Fibroblast of pulmonary artery (primary cell): ENCODE measurements at regions not wholly inside any gene's neighbourhood (a gene's known extent, or its start where the extent isn't known, plus 50 kb on each side); places are given as distances from the start of the nearest gene placed in this dataset.

Experiments used
- DNase-seq: peaks from one replicate; pipeline ENCODE4 v3.0.0-alpha.2; 2010; ENCODE audit warnings: low read depth
- H3K4me3 ChIP-seq: replicated peaks from 2 replicates; pipeline ENCODE4 v1.5.1; 2011; ENCODE audit warnings: low read depth, mild to moderate bottlenecking, control low read depth, low read length, moderate library complexity
- TF ChIP-seq, protein P1 (sequence below): IDR thresholded peaks from 2 replicates; pipeline ENCODE4 v1.5.1; 2011; ENCODE audit warnings: mild to moderate bottlenecking, control low read depth, low read length, inconsistent platforms; ENCODE audit errors: missing control alignments

DNA sequence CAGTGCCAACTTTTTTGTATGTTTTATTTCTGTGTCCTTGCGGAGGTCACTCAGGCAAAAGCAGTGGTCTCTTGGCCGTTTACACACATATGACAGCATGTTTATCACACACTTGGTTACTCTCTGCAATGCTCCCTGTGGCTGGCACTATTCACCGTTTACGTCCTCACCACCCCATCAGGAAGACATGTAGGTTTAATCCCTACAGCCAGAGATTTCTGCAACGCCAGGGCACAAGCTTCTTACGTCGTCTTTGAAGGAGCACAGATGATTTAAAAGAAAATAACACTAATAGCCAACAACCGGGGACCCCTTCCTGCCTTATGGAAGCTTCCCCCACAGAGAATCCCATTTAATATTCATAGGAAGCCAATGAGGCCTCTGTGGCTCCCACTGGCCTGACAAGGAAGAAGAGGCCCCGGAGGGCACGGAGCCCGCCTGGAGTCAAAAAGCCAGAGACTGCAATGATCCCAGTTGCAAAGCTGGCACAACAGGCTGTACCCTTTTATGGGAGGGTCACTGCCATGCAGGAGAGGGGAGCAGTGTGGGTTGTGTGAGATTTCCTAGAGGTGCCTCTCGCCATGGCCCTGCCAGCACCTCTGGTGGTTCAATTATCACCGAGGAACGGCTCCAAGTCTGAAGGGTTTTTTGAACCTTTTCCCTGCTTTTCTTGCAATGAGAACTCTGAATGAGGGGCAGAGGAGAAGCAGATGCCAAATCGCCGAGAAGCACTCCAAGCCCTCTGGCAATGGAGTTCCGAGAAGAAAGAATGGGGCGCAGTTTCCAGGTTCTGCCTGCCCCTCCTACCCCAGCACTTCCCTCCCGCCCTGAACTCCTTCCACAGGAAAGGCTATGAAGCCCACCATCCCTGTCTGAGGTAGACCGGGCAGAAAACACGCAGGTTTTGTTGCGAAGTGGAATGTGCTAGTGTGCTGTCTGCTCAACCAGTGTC lies 96.2 kb downstream of the THBS2 start:
- H3K4me3 ChIP-seq, result no peak overlapping the region
- no peak for DNase-seq
- TF ChIP-seq, protein P1, sequence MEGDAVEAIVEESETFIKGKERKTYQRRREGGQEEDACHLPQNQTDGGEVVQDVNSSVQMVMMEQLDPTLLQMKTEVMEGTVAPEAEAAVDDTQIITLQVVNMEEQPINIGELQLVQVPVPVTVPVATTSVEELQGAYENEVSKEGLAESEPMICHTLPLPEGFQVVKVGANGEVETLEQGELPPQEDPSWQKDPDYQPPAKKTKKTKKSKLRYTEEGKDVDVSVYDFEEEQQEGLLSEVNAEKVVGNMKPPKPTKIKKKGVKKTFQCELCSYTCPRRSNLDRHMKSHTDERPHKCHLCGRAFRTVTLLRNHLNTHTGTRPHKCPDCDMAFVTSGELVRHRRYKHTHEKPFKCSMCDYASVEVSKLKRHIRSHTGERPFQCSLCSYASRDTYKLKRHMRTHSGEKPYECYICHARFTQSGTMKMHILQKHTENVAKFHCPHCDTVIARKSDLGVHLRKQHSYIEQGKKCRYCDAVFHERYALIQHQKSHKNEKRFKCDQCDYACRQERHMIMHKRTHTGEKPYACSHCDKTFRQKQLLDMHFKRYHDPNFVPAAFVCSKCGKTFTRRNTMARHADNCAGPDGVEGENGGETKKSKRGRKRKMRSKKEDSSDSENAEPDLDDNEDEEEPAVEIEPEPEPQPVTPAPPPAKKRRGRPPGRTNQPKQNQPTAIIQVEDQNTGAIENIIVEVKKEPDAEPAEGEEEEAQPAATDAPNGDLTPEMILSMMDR, result no peak

- DNase-seq, result no peak
- TF ChIP-seq, protein P1, result no peak
These were observed 96.9 kb downstream of the THBS2 start for GRCh38 chr6:169156793-169157147.

DNA sequence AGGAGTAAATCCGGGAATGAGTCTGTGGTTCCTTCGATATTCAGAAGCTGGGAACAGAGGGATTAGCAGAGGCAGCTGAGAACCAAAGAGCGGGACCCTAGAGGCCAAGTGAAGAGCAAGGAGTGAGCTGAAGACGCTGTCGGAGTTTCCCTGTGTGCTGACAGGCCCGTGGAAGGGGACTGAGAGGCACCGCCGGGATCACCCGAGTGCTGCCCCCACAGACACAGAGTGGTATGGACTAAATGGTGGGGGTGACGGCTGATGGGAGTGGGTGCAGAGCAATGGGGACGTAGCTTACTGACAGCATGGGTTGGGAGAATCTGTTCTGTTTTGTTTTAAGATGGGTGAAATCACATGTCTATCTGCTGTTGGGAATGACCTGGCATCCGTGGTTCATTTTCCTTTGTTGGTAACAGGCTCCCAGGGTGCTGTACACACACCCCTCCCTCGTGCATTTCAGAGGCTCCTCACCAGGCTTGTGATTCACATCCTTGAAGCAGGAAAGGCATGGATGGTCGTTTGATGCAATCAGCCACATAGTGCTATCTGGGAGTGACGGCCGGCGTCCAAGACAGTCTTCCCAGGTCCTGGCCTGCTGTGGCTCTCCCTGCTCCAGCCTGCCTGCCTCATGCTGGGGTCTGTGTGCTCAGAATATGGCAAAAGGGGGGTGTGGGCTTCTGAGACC lies 97.4 kb downstream of the THBS2 start:
- DNase-seq, result peak; percentile 93
- H3K4me3 ChIP-seq, result no peak overlapping the region
- TF ChIP-seq, protein P1, result no peak

More at GRCh38 chr6:169156793-169157147, 96.9 kb downstream of the THBS2 start:
- no peak overlapping the region for H3K4me3 ChIP-seq

DNA sequence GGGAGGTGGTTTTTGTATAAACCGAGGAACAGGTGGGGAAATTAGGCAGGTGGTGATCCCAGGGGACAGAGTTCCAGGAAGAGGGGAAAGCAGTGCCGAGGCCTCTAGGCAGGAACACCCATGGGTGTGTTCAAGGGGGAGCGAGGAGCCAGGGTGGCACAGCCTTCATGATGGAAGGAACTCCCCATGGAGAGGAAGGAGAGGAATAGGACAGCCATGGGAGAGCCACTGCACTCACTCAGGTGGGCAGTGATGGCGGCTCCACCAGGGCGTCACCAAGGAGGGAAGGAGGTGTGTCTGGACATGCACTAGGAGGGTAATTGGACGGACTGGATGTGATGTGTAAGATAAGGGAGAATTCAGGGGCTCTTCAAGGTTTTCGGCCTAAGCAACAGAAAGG lies 98.2 kb downstream of the THBS2 start:
- TF ChIP-seq, protein P1, result no peak
- no peak overlapping the region for H3K4me3 ChIP-seq
- DNase-seq, result no peak

DNA sequence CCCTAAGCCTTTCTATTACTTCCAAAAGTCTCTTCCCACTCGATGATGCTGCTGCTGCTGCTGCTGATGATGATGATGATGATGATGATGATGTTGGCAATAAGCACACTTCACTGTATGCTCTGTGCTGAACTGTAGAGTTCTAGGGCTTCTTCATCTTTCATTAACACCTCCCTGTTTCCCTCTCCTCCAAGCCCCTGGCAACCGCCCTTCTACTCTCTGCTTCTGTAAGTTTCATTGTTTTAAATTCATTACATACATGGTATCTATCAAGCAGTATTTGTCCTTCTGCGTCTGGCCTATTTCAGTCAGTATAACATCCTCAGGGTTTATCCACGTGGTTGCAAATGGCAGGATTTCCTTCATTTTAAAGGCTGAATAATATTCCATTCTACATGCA lies 100.2 kb downstream of the THBS2 start:
- no peak for DNase-seq
- TF ChIP-seq, protein P1, result no peak
- no peak overlapping the region for H3K4me3 ChIP-seq

- TF ChIP-seq, protein P1, result no peak
- H3K4me3 ChIP-seq, result no peak overlapping the region
- DNase-seq, result peak; percentile 34
These were observed 107.1 kb downstream of the THBS2 start for GRCh38 chr6:169146521-169146920.
